Neuronal stem cell (in vitro differentiated cells): ENCODE measurements at regions not wholly inside any gene's neighbourhood (a gene's known extent, or its start where the extent isn't known, plus 50 kb on each side); places are given as distances from the start of the nearest gene placed in this dataset.

ENCODE experiments used
- DNase-seq: peaks from one replicate; pipeline ENCODE4 v3.0.0-alpha.2; 2013; ENCODE audit warnings: low spot score
- H2AFZ ChIP-seq: one replicate; pipeline ENCODE4 v1.6.1; 2013; ENCODE audit warnings: mild to moderate bottlenecking, low read length, inconsistent platforms
- H2AK5ac ChIP-seq: 2 replicates; pipeline ENCODE4 v1.6.1; 2013; ENCODE audit warnings: low read depth, mild to moderate bottlenecking, inconsistent platforms, low read length, moderate library complexity, mixed read lengths
- H2BK120ac ChIP-seq: 2 replicates; pipeline ENCODE4 v1.6.1; 2013; ENCODE audit warnings: low read depth, mild to moderate bottlenecking, inconsistent platforms, low read length, moderate library complexity, mixed read lengths
- H2BK12ac ChIP-seq: one replicate; pipeline ENCODE4 v1.6.1; 2013; ENCODE audit warnings: low read length, inconsistent platforms
- H2BK15ac ChIP-seq: 2 replicates; pipeline ENCODE4 v1.6.1; 2013; ENCODE audit warnings: mild to moderate bottlenecking, low read length, inconsistent platforms, mixed read lengths
- H2BK5ac ChIP-seq: one replicate; pipeline ENCODE4 v1.6.1; 2013; ENCODE audit warnings: inconsistent platforms, mild to moderate bottlenecking, low read length, moderate library complexity
- H3K14ac ChIP-seq: one replicate; pipeline ENCODE4 v1.6.1; 2013; ENCODE audit warnings: low read length, inconsistent platforms
- H3K18ac ChIP-seq: 2 replicates; pipeline ENCODE4 v1.6.1; 2013; ENCODE audit warnings: low read length, inconsistent platforms
- H3K23ac ChIP-seq: 2 replicates; pipeline ENCODE4 v1.6.1; 2013; ENCODE audit warnings: low read depth, mild to moderate bottlenecking, mixed read lengths, low read length, inconsistent platforms; ENCODE audit not compliant: poor library complexity
- H3K27ac ChIP-seq: replicated peaks from 3 replicates; pipeline ENCODE4 v1.5.1; 2013; ENCODE audit warnings: low read length, inconsistent platforms
- H3K27me3 ChIP-seq, 3 experiments: 2 replicates each; pipeline ENCODE4 v1.6.1; 2013; ENCODE audit warnings: low read length in 3 of 3, mild to moderate bottlenecking in 2 of 3, inconsistent platforms in 1 of 3, low read depth in 1 of 3, mixed read lengths in 1 of 3, moderate library complexity in 1 of 3; ENCODE audit not compliant: control insufficient read depth in 3 of 3, insufficient read depth in 3 of 3
- H3K36me3 ChIP-seq, 2 donors: replicated peaks in 1 of 2; 2 replicates each; pipeline ENCODE4 v1.6.1; 2013; ENCODE audit warnings: low read length in 2 of 2; ENCODE audit not compliant: control insufficient read depth in 2 of 2, insufficient read depth in 2 of 2
- H3K4ac ChIP-seq: 2 replicates; pipeline ENCODE4 v1.6.1; 2013; ENCODE audit warnings: inconsistent platforms, mild to moderate bottlenecking, low read length, moderate library complexity
- H3K4me1 ChIP-seq, 2 donors: 1 replicate in 1 of 2; 2 replicates in 1 of 2; pipeline ENCODE4 v1.6.1; 2013; ENCODE audit warnings: low read length in 2 of 2, low read depth in 1 of 2; ENCODE audit not compliant: control insufficient read depth in 2 of 2, insufficient read depth in 1 of 2
- H3K4me2 ChIP-seq: one replicate; pipeline ENCODE4 v1.6.1; 2013; ENCODE audit warnings: mild to moderate bottlenecking, low read length, inconsistent platforms; ENCODE audit not compliant: insufficient read depth, poor library complexity, severe bottlenecking
- H3K4me3 ChIP-seq, 2 donors: 2 replicates each; pipeline ENCODE4 v1.5.1; 2013; ENCODE audit warnings: low read length in 2 of 2, mild to moderate bottlenecking in 2 of 2, inconsistent platforms in 1 of 2, moderate library complexity in 1 of 2
- H3K79me1 ChIP-seq: one replicate; pipeline ENCODE4 v1.6.1; 2013; ENCODE audit warnings: low read depth, mild to moderate bottlenecking, inconsistent platforms, low read length, moderate library complexity
- H3K9ac ChIP-seq: one replicate; pipeline ENCODE4 v1.6.1; 2013; ENCODE audit warnings: mild to moderate bottlenecking, low read depth, low read length, inconsistent platforms; ENCODE audit not compliant: poor library complexity
- H3K9me3 ChIP-seq, 2 donors: replicated peaks in 1 of 2; 2 replicates each; pipeline versions ENCODE3 to v1.6.1; 2013; ENCODE audit warnings: low read length in 2 of 2, mild to moderate bottlenecking in 2 of 2, inconsistent platforms in 1 of 2, low read depth in 1 of 2, mixed read lengths in 1 of 2, moderate library complexity in 1 of 2; ENCODE audit not compliant: control insufficient read depth in 2 of 2, insufficient read depth in 1 of 2
- H4K8ac ChIP-seq: one replicate; pipeline ENCODE4 v1.6.1; 2013; ENCODE audit warnings: low read depth, mild to moderate bottlenecking, inconsistent platforms, low read length, moderate library complexity
- H4K91ac ChIP-seq: one replicate; pipeline ENCODE4 v1.6.1; 2013; ENCODE audit warnings: low read length, low read depth, mild to moderate bottlenecking, inconsistent platforms; ENCODE audit not compliant: poor library complexity
- WGBS, 2 donors: extraction: QIAGEN DNeasy Blood & Tissue Kit; methylation state at CpG; one replicate each; pipeline ENCODE4 v1.1.7; 2013; ENCODE audit warnings: missing lambda C conversion rate in 2 of 2, mixed read lengths in 1 of 2; ENCODE audit not compliant: insufficient read length in 2 of 2, insufficient replicate concordance in 1 of 2; ENCODE audit errors: extremely low coverage in 2 of 2; 5-methylcytosine and 5-hydroxymethylcytosine counted together

GRCh38 chr2:147644491-147644890 lies 200.3 kb upstream of the ACVR2A start:
- no peak overlapping the region for H2AK5ac ChIP-seq
- H3K27ac ChIP-seq = no peak overlapping the region
- no peak overlapping the region for H3K4me2 ChIP-seq
- no peaks in the 10 kb centered on the region for H3K36me3 ChIP-seq
- no peak overlapping the region for H3K14ac ChIP-seq
- no peak overlapping the region for H3K4me3 ChIP-seq
- H4K8ac ChIP-seq = no peak overlapping the region
- H2AFZ ChIP-seq = peak overlapping the region; percentile 58
- peaks cover 13 to 16% of the 10 kb centered on the region in 2 donors for H3K4me1 ChIP-seq
- no peak overlapping the region for H2BK12ac ChIP-seq
- no peak for DNase-seq
- no peak overlapping the region for H3K9ac ChIP-seq
- H2BK120ac ChIP-seq = no peak overlapping the region
- no peak overlapping the region for H4K91ac ChIP-seq
- peaks cover 0 to 3% of the 10 kb centered on the region in 2 donors for H3K9me3 ChIP-seq
- H3K27me3 ChIP-seq = no peaks in the 10 kb centered on the region
- H3K18ac ChIP-seq = peak overlapping the region; percentile 53
- H2BK15ac ChIP-seq = no peak overlapping the region
- H3K4ac ChIP-seq = no peak overlapping the region
- no peaks in the 10 kb centered on the region for H3K79me1 ChIP-seq
- no peak overlapping the region for H2BK5ac ChIP-seq
- no peak overlapping the region for H3K23ac ChIP-seq
- WGBS, 2 donors = no CpG with 5 or more reads among the region's 4 CpGs

DNA sequence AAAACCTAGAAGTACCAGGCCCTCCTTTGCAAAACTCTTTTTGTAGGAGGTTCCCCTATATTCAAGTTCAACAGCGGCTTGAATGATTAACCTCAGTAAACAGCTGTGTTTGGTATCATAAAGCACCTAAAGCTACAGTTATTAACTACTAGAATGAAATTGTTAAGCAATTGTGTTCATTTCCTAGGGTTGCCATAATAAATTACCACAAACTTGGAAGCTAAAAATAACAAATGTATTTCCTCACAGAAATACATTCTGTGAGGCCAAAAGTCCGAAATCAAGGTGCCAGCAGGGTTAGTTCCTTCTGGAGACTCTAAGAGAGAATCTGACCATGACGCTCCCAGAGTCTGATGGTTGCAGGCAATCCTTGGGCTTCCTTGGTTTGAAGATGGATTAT lies 202.1 kb upstream of the ACVR2A start:
- Histone ChIP-seq H4K91ac (no peak overlapping the region), H3K18ac (no peak overlapping the region), H2BK12ac (no peak overlapping the region), H2AFZ (no peak overlapping the region), H3K4me3 (no peak overlapping the region), H3K9me3 (peaks cover 0 to 3% of the 10 kb centered on the region in 2 donors), H2AK5ac (no peak overlapping the region), H3K9ac (no peak overlapping the region), H3K4me1 (peaks cover 9 to 11% of the 10 kb centered on the region in 2 donors), H3K27me3 (no peaks in the 10 kb centered on the region), H3K23ac (no peak overlapping the region), H2BK120ac (no peak overlapping the region), H4K8ac (no peak overlapping the region), H3K4me2 (no peak overlapping the region), H3K27ac (no peak overlapping the region), H3K14ac (no peak overlapping the region), H3K4ac (no peak overlapping the region), H2BK5ac (no peak overlapping the region), H2BK15ac (no peak overlapping the region), H3K79me1 (no peaks in the 10 kb centered on the region), H3K36me3 (no peaks in the 10 kb centered on the region)
- DNase-seq = no peak
- WGBS, 2 donors = no CpG with 5 or more reads among the region's 3 CpGs

GRCh38 chr2:147641651-147642050 lies 203.2 kb upstream of the ACVR2A start:
- H3K9me3 ChIP-seq = peaks cover 0 to 3% of the 10 kb centered on the region in 2 donors

DNA sequence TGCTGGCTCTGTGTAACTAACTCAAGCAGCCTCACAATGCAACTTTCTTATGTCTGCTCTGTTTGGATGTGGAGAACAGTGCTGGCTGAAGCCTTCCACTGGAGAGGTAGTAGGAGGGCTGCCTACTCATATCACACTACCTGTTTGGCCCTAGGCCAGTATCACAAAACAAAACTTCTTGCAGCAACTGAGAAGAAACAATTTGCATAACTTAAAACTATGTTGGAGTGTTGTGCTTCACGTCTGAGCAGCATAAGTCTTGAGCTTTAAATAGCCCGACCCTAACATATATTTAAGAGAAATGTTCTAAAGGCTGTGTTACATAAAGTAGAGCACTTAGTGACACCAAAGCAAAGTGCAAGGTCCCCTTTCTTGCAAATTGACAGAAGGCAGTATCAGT lies 204.9 kb upstream of the ACVR2A start:
- Histone ChIP-seq H3K14ac (no peak overlapping the region), H3K9ac (no peak overlapping the region), H3K23ac (no peak overlapping the region), H4K91ac (no peak overlapping the region), H4K8ac (no peak overlapping the region), H3K4me1 (peaks cover 0 to 3% of the 10 kb centered on the region in 2 donors), H3K4me2 (no peak overlapping the region), H3K4me3 (no peak overlapping the region), H2BK120ac (no peak overlapping the region), H3K79me1 (no peaks in the 10 kb centered on the region), H3K27ac (no peak overlapping the region), H2BK5ac (no peak overlapping the region), H3K27me3 (no peaks in the 10 kb centered on the region), H3K9me3 (peaks cover 0 to 3% of the 10 kb centered on the region in 2 donors), H2BK12ac (no peak overlapping the region), H2AFZ (no peak overlapping the region), H2BK15ac (no peak overlapping the region), H3K18ac (no peak overlapping the region), H3K36me3 (no peaks in the 10 kb centered on the region), H2AK5ac (no peak overlapping the region), H3K4ac (no peak overlapping the region)
- no peak for DNase-seq
- no CpG with 5 or more reads among the region's 2 CpGs for WGBS, 2 donors

More at GRCh38 chr2:147641651-147642050, 203.2 kb upstream of the ACVR2A start:
- Histone ChIP-seq H2BK120ac (no peak overlapping the region), H3K9ac (no peak overlapping the region), H3K4me1 (peaks cover 5 to 7% of the 10 kb centered on the region in 2 donors), H4K91ac (no peak overlapping the region), H2BK5ac (no peak overlapping the region), H3K14ac (no peak overlapping the region), H3K4me2 (no peak overlapping the region), H4K8ac (no peak overlapping the region), H2AFZ (no peak overlapping the region), H2AK5ac (no peak overlapping the region), H2BK15ac (no peak overlapping the region), H3K36me3 (no peaks in the 10 kb centered on the region), H3K27ac (no peak overlapping the region), H3K27me3 (no peaks in the 10 kb centered on the region), H3K79me1 (no peaks in the 10 kb centered on the region), H3K18ac (no peak overlapping the region), H3K4ac (no peak overlapping the region), H2BK12ac (no peak overlapping the region), H3K23ac (no peak overlapping the region), H3K4me3 (no peak overlapping the region)
- WGBS, 2 donors = no CpG with 5 or more reads among the region's 3 CpGs
- no peak for DNase-seq
